NCI-H446 (cell line): ENCODE measurements at regions not wholly inside any gene's neighbourhood (a gene's known extent, or its start where the extent isn't known, plus 50 kb on each side); places are given as distances from the start of the nearest gene placed in this dataset.

ENCODE experiments used
- DNase-seq, 2 experiments: peaks; one replicate each; lab custom pipeline; 2025; lab: John Stamatoyannopoulos, UW

- no peak for DNase-seq
Measured at GRCh38 chr11:116598556-116598955, 174.2 kb downstream of the BUD13 start.

- DNase-seq: no peak
Measured at GRCh38 chr11:116598036-116598435, 174.8 kb downstream of the BUD13 start.

GRCh38 chr11:116596346-116597260 lies 176.2 kb downstream of the BUD13 start:
- no peak for DNase-seq

GRCh38 chr11:116595305-116595880 lies 177.4 kb downstream of the BUD13 start:
- peak in 1 of 2 experiments; percentile 13 for DNase-seq

- peak in 1 of 2 experiments; percentile 29 for DNase-seq
Measured at GRCh38 chr11:116590844-116591570, 181.8 kb downstream of the BUD13 start.

GRCh38 chr11:116589402-116589801 lies 183.4 kb downstream of the BUD13 start:
- DNase-seq: no peak

- DNase-seq: no peak
Measured at GRCh38 chr11:116586392-116586791, 186.4 kb downstream of the BUD13 start.

- no peak for DNase-seq
Measured at GRCh38 chr11:116582571-116582970, 190.2 kb downstream of the BUD13 start.

GRCh38 chr11:116581349-116581748 lies 191.4 kb downstream of the BUD13 start:
- DNase-seq: peak in 1 of 2 experiments; percentile 34

GRCh38 chr11:116580799-116581198 lies 192.0 kb downstream of the BUD13 start:
- peak in 1 of 2 experiments; percentile 75 for DNase-seq

- DNase-seq: no peak
Measured at GRCh38 chr11:116579857-116580727, 192.7 kb downstream of the BUD13 start.

- DNase-seq: peak; percentile 85 to 89
Measured at GRCh38 chr11:116579031-116579653, 193.6 kb downstream of the BUD13 start.

- no peak for DNase-seq
Measured at GRCh38 chr11:116577956-116578355, 194.8 kb downstream of the BUD13 start.

GRCh38 chr11:116577273-116577672 lies 195.5 kb downstream of the BUD13 start:
- no peak for DNase-seq

GRCh38 chr11:116576526-116576925 lies 196.3 kb downstream of the BUD13 start:
- DNase-seq: no peak

- DNase-seq: no peak
Measured at GRCh38 chr11:116567721-116568242, 205.0 kb downstream of the BUD13 start.

GRCh38 chr11:116563712-116564047 lies 209.1 kb downstream of the BUD13 start:
- DNase-seq: no peak

GRCh38 chr11:116563028-116563711 lies 209.6 kb downstream of the BUD13 start:
- peak in 1 of 2 experiments; percentile 61 for DNase-seq

- no peak for DNase-seq
Measured at GRCh38 chr11:116560589-116560988, 212.2 kb downstream of the BUD13 start.

GRCh38 chr11:116558504-116559211 lies 214.1 kb downstream of the BUD13 start:
- DNase-seq: no peak
